Stimulated activated CD4-positive, alpha-beta T cell treated with anti-CD3 and anti-CD28 coated beads, Interleukin-1b, Interleukin-23, amount 100 ng/mL, for 24 hours (primary cell): ENCODE measurements at regions not wholly inside any gene's neighbourhood (a gene's known extent, or its start where the extent isn't known, plus 50 kb on each side); places are given as distances from the start of the nearest gene placed in this dataset.

Experiments used
- DNase-seq, 4 experiments: peaks; one replicate each; pipeline ENCODE4 v3.0.0-alpha.2; 2020; ENCODE audit warnings: low read depth in 4 of 4, low spot score in 1 of 4

GRCh38 chr4:24705016-24705753 lies 90.2 kb upstream of the SOD3 start:
- DNase-seq = no peak

DNA sequence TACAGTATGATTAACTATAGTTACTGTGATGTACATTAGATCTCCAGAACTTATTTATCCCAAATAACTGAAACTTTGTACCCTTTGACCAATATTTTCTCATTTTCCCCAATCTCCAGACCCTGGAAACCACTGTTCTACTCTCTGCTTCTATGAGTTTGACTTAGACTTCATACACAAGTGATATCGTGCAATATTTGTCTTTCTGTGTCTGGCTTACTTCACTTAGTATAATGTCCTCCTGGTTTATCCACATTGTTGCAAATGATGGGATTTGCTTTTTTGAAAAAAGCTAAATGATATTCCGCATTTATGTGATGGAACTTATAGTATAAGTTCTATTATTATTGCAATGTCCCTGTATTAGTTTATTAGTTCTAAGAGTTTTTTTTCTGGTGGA lies 81.8 kb upstream of the SOD3 start:
- no peak for DNase-seq

- no peak for DNase-seq
Observed at GRCh38 chr4:24719615-24720014, 75.8 kb upstream of the SOD3 start.

DNA sequence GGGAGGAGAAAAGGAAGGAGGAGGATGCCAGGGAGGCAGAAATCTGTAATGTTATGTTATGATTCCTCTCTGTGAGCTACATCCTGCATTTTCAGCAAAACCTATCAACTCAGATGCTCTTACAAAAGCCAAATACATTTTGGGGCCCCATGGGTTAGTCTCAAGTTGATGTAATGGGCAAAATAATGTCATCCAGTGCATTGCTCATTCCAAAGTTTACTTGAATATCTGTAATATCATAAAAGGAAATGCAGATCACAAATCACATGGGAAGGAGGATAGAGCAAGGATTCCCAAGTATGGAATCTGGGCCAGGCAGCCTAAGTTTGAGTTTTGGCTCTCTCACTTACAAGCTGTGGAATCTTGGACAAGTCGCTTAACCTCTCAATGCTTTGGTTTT lies 74.9 kb upstream of the SOD3 start:
- no peak for DNase-seq

DNA sequence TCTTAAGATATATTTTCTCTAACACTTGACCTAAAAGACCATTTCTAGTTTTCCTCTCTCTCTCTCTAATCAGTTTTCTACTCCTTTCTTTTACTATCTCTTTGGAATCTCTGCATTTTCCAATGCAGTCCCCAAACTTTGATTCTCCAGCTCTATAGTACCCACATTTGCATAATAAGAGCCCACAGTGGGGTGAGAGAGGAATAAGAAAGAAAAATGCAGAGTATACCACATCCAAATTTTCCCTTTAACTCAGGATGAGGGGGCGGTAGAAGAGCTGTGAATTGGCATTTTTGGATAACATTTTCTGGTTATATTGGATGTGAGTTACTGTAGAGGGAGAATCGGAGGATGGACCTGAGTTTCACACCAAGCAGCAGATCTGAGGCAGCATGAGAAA lies 74.4 kb upstream of the SOD3 start:
- no peak for DNase-seq

DNA sequence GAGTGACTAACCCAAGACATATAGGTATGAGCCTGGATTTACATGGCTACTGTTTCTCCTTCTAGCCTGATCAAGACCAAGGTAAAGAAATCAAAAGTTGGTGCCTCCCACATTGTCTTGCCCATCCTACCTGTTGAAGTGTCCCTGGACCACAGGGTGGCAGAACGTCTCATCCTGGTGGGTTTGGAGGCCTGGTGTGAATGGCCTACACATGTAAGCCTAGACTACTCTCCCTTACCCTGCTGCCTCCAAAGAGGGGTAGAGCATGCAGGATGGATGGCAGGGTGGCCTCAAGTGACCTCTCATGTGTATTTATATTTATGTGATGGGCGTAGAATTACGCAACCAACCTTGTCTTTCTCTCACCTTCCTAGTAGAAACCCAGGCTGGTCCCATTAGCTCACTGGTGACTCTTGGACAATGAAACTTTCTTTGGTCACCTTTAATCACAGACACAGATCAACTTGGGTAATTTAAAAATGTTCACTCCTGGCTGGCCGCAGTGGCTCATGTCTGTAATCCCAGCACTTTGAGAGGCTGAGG lies 73.3 kb upstream of the SOD3 start:
- no peak for DNase-seq

DNA sequence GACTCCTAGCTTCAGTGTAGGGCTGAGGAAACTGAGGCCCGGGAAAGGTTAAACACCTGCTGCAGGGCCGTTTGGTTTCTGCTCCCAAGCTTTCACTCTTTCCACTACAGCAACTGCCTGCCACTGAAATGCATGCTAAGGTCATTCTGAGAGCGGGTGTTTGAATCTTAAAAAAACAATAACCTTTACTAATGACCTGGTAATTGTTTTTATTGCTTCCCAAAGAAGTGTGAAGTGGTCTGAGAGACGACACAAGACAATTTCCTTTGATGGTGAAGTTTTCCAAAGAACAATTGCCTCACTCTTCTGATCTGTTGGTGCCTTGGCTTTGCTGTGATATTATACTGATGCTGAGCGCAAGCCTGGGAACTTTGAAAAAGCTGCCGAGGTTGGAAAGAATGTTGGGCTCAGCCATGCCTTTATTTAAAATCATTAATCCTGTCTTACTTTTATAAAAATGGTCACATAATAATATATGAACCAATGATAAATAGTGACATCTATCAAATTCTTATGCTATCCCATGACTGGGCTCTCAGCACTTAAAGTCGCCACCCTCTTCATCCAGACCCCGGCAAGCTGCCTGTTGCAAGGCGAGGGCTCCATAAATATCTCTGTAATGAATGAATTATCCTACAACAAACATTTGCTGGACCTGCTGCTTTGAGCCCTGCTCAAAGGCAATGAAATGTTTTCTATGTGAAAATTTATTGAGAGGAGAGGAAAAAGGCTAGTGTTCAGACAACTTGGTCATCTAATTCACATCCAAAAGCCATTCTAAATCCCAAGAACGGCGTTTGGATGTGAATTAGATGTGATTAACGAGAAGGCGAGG lies 67.8 kb upstream of the SOD3 start:
- DNase-seq = no peak

GRCh38 chr4:24729119-24729730 lies 66.1 kb upstream of the SOD3 start:
- DNase-seq = no peak

DNA sequence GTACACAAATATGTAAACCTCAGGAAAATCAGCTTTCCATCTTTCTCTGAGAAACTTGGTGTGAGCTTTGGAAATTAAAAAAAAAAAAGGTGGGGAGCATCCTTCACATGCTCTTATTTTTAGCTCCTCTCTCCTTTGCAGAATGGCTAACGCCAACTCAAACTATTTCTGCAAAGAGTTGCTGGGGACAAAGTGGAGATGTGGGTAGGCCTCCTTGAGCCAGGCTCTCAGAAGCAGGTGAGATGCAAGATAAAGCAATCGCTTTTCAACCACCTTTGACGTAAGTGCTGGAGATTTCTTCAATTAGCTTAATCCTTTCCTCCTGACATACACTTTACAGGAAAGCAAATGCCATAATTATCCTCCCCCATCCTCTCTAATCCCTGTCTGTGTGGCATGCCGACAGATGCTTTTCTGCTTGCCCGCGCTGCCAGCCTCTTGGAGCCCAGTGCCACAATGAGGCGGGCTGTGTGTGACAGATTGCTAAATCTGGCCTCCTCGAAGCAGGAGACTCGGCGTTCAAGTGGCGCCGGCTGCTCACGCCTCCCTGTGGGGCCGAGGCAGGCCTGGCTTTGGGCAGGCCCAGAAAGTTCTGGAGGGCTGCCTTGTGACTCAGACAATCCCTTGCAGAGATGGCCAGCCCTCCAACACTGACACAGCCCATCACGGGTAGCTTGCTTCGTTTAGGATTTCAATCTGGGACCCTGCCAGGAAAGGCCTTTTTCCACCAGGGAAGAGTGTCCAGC lies 64.9 kb upstream of the SOD3 start:
- DNase-seq = no peak

- DNase-seq = no peak
Observed at GRCh38 chr4:24731448-24731847, 63.9 kb upstream of the SOD3 start.

DNA sequence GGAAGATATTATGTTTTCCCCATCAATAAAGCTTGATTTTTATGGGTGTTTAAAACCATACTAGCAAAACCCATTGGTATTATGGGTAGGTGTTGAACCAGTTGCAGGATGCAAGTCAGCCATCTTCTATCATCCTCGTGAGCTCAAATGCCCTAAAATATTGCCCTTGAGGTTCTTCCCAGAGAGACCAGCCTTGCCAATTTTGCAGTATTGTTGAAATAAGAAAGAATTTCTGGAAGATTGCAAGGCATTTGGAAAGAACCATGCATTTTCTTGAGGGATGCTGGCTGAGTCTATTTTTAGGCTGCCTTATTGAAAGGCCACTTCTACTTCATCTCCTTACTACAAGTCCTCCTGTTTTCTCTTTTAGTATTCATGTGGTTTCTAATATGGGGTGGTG lies 60.9 kb upstream of the SOD3 start:
- DNase-seq = no peak

GRCh38 chr4:24736066-24736465 lies 59.3 kb upstream of the SOD3 start:
- no peak for DNase-seq

DNA sequence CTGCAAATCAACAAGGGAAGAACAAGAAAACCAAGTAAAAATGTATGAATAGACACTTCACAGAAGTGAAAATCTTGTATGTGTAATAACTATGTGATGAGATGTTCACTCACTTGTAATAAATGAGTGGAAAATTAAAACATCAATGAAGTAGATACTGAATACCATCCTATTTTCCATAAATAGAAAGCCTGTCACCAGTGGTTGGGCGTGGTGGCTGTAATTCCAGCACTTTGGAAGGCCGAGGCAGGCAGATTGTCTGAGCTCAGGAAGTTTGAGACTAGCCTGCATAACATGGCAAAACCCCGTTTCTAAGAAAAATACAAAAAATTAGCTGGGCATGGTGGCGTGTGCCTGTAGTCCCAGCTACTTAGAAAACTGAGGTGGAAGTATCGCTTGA lies 53.5 kb upstream of the SOD3 start:
- DNase-seq = no peak

DNA sequence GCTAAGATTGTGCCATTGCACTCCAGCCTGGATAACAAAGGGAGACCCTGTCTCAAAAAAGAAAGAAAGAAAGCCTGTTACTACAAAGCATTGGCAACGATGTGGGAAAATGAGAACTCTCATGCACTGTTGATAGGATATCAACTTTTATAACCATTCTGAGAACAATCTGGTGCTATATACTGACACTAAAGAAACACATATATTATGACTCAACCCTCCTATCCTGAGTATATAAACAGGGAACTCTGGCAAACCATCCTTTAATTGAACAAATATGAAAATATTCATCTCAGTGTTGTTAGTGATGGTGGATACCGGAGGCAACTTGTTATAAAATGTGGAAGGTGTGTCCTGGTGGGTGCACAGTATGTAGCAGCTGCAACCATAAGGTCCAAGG lies 53.0 kb upstream of the SOD3 start:
- no peak for DNase-seq

DNA sequence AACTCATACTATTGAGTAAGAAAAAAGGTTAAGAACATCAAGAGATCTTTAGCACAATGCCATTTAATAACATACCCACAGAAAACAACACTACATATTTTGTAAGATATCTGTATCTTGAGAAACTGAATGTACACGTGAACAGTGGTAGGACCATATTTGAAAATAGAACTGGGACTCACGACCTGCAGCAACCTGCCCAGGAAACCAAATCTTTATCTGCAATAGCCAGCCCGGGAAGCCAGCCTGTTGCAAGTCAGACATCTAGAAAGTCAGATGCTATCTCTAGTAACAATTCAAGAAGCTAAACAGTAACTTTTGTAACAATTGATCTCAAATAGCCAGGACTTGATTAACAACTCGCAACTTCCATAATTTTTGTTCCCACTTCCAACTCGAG lies 52.6 kb upstream of the SOD3 start:
- DNase-seq = no peak

GRCh38 chr4:24743206-24743605 lies 52.2 kb upstream of the SOD3 start:
- DNase-seq = no peak

GRCh38 chr4:24743927-24744326 lies 51.4 kb upstream of the SOD3 start:
- DNase-seq = no peak

DNA sequence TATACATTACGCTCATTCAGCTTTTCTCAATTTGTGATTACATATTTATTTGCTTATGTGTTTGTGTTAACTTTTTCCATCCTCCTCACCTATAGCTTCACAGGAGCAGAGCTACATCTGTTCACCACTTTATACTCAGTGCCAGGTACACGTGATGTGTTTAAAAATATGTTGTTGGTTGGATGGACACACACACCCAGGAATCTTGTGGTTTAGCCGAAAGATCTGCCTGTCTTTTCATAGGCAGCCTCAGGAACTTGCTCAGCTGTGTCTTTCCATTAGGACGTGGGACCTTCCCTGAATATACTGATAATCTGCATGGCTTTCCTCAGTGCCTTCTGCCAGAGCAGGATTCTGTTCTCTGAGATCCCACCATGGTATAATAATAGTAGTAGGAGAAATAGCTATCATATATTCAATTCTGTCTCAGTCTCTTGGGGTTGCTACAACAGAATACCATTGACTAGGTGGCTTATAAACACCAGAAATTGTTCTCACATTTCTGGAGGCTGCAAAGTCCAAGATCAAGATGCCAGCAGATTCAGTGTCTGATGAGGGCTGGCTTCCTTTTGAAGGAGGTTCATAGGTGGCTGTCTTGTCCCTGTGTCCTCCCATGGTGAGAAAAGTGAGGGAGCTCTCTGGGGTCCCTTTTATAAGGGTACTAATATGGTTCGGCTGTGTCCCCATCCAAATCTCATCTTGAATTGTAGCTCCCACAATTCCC lies 50.0 kb upstream of the SOD3 start:
- no peak for DNase-seq
